Effector CD4-positive, alpha-beta T cell (primary cell): ENCODE measurements at regions not wholly inside any gene's neighbourhood (a gene's known extent, or its start where the extent isn't known, plus 50 kb on each side); places are given as distances from the start of the nearest gene placed in this dataset.

Experiments
- DNase-seq: peaks from one replicate; pipeline ENCODE4 v3.0.0-alpha.2; 2020

DNA sequence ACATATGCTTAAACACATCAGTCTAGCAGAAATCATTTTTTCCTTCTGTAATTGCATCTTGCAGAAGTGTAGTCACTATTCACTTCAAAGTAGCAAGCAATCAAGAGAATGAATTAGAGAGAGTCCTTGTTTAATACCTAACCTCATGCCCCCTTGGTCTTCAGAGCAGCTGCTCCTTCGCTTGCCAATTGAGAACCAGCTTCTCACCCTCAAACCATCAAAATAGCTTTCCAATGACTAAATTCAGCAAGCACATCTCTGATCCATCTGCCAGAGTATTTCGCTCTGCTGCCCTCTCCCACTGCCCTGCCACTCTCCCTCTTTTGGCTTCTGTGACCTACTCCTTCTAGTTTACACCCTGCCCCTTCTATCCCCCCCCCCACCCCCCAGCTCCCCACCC is 120.7 kb upstream of the AGAP1 start:
- DNase-seq: no peak

- no peak for DNase-seq
Measured at GRCh38 chr2:235377176-235377575, 116.7 kb upstream of the AGAP1 start.

GRCh38 chr2:235378246-235378645 is 115.6 kb upstream of the AGAP1 start:
- DNase-seq: no peak

GRCh38 chr2:235378944-235379343 is 114.9 kb upstream of the AGAP1 start:
- DNase-seq: no peak

DNA sequence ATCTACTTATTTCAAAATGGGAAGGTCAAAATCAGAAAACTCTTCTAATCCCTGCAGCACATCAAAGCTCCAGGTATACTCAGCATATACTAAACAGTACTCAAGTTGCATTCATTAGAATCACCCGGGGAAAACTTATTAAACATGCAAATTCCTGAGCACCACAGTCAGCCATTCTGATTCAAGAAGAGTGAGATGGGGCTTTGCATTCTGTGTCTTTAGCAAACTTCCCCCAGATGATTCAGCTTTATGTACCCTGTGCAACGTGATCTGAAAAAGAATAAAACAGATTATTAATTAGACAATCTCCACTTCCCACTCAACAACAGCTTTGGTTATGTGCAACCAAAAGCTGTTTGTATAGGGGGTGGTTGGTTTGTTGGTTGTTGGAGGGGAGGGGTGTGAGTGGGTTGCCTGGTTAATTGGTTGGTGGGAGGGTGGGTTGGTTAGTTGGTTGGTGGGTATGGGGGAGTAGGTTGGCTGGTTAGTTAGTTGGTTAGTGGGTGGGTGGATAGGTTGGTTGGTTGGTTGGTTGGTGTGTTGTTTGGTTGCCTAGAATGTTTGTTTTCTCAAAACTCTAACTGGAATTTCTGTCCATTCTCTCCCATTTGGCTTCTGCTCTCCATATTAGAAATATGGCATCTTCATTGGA is 112.5 kb upstream of the AGAP1 start:
- no peak for DNase-seq

DNA sequence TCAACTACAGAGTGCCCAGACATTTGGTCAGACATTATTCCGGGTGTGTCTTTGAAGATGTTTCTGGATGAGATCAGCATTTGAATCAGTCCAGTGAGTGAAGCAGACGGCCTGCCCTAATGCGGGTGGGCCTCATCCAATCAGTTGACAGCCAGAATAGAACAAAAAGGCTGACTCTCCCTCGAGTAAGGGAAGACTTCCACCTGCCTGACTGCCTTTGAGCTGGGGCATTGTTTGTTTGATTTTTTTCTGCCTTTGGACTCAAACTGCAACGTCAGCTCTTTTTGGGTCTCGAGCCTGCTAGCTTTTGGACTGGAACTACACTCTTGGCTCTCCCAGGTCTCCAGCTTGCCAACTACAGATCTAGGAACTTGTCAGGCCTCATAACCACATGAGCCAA is 111.7 kb upstream of the AGAP1 start:
- DNase-seq: no peak

GRCh38 chr2:235382601-235383000 is 111.2 kb upstream of the AGAP1 start:
- no peak for DNase-seq

- no peak for DNase-seq
Measured at GRCh38 chr2:235383272-235383843, 110.5 kb upstream of the AGAP1 start.

- DNase-seq: no peak
Measured at GRCh38 chr2:235384624-235385023, 109.2 kb upstream of the AGAP1 start.

GRCh38 chr2:235389626-235390025 is 104.2 kb upstream of the AGAP1 start:
- DNase-seq: no peak

DNA sequence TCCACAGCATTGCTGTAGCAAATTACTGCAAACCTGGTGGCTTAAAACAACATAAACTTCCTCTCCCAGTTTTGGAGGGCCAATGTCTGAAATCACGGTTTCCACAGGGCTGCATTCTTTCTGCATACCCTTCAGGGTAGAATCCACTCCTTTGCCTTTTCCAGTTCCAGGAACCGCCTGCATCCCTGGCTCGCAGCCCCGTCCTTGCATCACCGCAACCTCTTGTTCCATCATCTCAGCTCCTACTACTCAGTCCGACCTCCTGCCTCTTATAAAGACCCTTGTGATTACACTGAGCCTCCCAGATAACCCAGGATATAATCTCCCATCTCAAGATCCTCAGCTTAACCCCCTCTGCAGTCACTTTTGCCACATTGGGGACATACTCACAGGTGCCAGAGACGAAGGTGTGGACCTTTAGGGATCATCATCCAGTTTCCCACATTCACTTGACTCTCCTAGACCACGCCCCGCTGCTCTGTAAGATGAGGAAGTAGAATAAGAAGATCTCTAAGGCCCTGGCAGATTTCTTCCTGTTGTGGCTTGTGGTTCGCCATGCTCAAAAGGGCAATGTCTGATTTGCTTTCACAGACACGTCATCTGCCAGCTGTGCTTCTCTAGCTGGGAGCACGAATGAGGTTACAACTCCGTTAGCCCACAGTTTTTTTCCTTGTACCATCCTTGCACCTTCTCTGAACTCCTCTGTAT is 103.6 kb upstream of the AGAP1 start:
- peak; percentile 3 for DNase-seq

GRCh38 chr2:235390816-235391194 is 103.0 kb upstream of the AGAP1 start:
- no peak for DNase-seq

- no peak for DNase-seq
Measured at GRCh38 chr2:235391921-235392615, 101.8 kb upstream of the AGAP1 start.

DNA sequence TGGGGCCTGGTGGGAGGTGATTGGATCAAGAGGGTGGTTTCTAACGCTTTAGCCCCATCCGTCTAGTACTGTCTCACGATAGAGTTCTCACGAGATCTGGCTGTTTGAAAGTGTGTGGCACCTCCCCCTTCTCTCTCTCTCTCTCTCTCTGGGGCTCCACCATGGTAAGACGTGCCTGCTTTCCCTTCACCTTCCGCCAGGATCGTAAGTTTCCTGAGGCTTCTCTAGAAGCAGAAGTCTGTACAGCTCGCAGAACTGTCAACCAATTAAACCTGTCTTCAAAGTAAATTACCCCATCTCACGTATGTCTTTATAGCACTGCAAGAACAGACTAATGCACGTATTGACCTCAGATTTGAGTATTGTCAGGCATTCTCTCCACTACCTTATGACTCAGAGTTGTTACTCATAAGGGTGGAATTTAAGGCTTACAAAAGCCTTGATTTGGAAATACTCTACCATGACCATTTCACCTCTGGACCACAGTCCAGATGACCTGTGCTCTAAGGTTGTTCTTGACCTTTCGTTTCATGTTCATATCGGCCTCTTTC is 99.5 kb upstream of the AGAP1 start:
- no peak for DNase-seq

GRCh38 chr2:235396071-235396846 is 97.6 kb upstream of the AGAP1 start:
- DNase-seq: no peak

GRCh38 chr2:235398321-235398720 is 95.5 kb upstream of the AGAP1 start:
- no peak for DNase-seq

DNA sequence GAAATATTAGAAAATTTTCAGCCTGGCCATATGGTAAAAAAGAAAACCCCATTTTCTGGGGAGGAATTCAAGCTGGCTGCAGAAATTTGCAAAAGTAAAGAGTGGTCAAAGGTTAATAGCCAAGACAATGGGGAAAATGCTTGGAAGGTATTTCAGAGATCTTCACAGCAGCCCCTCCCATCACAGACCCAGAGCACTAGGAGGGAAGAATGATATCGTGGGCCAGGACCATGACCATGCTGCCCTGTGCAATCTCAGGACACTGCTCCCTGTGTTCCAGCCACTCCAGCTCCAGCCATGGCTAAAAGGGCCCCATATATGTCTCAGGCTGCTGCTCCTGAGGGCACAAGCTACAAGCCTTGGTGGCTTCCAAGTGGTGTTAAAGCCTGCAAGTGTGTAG is 93.9 kb upstream of the AGAP1 start:
- DNase-seq: no peak

DNA sequence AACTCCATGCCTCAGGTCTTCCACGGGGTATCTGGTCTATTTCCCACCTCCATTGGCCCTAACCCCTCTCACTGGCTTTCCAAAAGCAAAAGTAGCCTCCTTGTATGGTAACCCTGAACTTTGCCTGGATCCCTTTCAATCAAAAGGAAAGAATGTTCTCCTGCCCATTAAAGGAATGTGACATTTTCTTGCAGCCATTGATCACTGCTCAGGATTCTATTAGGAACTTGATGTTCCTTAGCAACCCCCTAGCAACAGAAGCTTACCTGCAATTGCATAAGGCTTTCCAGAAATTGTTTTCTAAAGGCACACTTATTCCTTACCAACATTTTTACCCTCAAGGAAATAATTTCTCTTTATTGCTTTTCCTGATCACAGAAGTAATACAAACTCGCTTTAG is 91.4 kb upstream of the AGAP1 start:
- no peak for DNase-seq

- DNase-seq: no peak
Measured at GRCh38 chr2:235405612-235406361, 88.1 kb upstream of the AGAP1 start.

- DNase-seq: no peak
Measured at GRCh38 chr2:235406430-235406829, 87.4 kb upstream of the AGAP1 start.

DNA sequence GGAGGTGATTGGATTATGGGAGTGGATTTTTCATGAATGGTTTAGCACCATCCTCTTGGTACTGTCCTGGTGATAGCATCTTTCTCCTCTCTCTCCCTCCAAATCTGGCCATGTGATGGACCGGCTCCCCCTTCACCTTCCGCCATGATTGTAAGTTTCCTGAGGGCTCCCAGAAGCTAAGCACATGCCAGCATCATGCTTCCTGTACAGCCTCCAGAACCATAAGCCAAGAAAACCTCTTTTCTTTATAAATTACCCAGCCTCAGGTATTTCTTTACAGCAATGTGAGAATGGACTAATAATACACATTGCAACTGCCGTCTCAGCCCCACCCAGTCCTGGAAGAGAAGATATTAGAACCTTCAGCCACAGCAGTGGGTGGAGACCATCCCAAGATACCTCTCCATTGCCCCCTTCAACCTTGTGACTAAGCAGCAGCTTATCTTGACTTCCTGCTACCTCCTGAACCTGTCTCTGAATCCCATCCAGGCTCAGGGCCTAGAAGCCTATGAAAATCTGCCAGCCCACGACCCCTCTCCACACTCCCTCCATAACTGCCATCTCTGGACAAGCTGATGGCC is 81.8 kb upstream of the AGAP1 start:
- DNase-seq: no peak

DNA sequence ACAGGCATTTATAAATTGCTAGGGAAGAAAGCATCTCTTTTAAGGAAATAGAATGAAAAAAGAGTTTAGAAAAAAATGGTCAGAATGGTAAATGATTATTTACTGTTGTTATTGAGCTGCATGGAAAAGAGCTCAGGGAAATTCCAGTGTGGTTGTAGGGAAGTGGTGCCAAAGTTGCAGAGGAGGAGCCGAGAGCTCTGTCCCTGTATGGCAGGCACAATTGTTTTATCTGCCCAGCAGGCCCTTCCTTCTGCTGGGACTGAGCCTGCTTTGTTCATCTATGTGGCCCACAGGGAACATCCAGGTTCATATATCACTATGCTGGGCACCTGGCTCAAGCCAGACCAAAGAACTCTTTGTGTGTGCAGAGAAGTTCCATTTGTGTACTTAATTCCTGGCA is 80.8 kb upstream of the AGAP1 start:
- DNase-seq: no peak
